Loucy (cell line): ENCODE measurements at regions not wholly inside any gene's neighbourhood (a gene's known extent, or its start where the extent isn't known, plus 50 kb on each side); places are given as distances from the start of the nearest gene placed in this dataset.

Experiments used
- H2AFZ ChIP-seq: fragments of 200-600 bp; sonication (generic); 2 replicates; pipeline ENCODE4 v1.6.0; 2016; ENCODE audit warnings: antibody characterized with exemption, mild to moderate bottlenecking, low read length, moderate library complexity
- H3F3A ChIP-seq: fragments of 200-600 bp; 2 replicates; pipeline ENCODE4 v1.6.0; 2016; ENCODE audit warnings: antibody characterized with exemption, low read depth, mild to moderate bottlenecking
- H3K27me3 ChIP-seq: fragments of 200-600 bp; sonication (generic); 2 replicates; pipeline ENCODE4 v1.6.1; 2014; ENCODE audit warnings: low read length, mild to moderate bottlenecking; ENCODE audit not compliant: insufficient read depth, poor library complexity, severe bottlenecking
- H3K36me3 ChIP-seq: fragments of 200-600 bp; sonication (generic); 2 replicates; pipeline ENCODE4 v1.6.1; 2016; ENCODE audit warnings: low read length; ENCODE audit not compliant: insufficient read depth
- H3K4me1 ChIP-seq: fragments of 200-600 bp; sonication (generic); 2 replicates; pipeline ENCODE4 v1.5.1; 2014; ENCODE audit warnings: low read length, mild to moderate bottlenecking; ENCODE audit not compliant: insufficient read depth, poor library complexity, severe bottlenecking
- H3K4me2 ChIP-seq: fragments of 200-600 bp; sonication (generic); 2 replicates; pipeline ENCODE4 v1.6.0; 2014; ENCODE audit warnings: antibody characterized with exemption, low read length, low read depth, mild to moderate bottlenecking; ENCODE audit not compliant: poor library complexity, severe bottlenecking
- H3K4me3 ChIP-seq: fragments of 200-600 bp; sonication (generic); 2 replicates; pipeline ENCODE4 v1.5.1; 2014; ENCODE audit warnings: low read length, mild to moderate bottlenecking, mixed read lengths; ENCODE audit not compliant: poor library complexity, severe bottlenecking
- H3K79me2 ChIP-seq: fragments of 200-600 bp; sonication (generic); 2 replicates; pipeline ENCODE4 v1.6.1; 2014; ENCODE audit warnings: low read length; ENCODE audit not compliant: insufficient read depth
- H3K9ac ChIP-seq: fragments of 200-600 bp; sonication (generic); 2 replicates; pipeline ENCODE4 v1.6.0; 2014; ENCODE audit warnings: mild to moderate bottlenecking, low read depth, low read length, moderate library complexity; ENCODE audit not compliant: poor library complexity, severe bottlenecking
- H3K9me2 ChIP-seq: fragments of 200-600 bp; sonication (generic); replicated peaks from 2 replicates; pipeline ENCODE4 v1.6.1; 2016; ENCODE audit warnings: low read depth, low read length, mixed read lengths
- H3K9me3 ChIP-seq: fragments of 200-600 bp; sonication (generic); 2 replicates; pipeline ENCODE4 v1.6.1; 2014; ENCODE audit warnings: mild to moderate bottlenecking, antibody characterized with exemption, low read length, low read depth; ENCODE audit not compliant: insufficient read depth
- H4K20me1 ChIP-seq: fragments of 200-600 bp; sonication (generic); 2 replicates; pipeline ENCODE4 v1.6.0; 2014; ENCODE audit warnings: antibody characterized with exemption, low read length, mild to moderate bottlenecking; ENCODE audit not compliant: insufficient read depth, poor library complexity, severe bottlenecking
- CTCF ChIP-seq: fragments of 200-600 bp; sonication (generic); conservative IDR thresholded peaks from 2 replicates; pipeline ENCODE4 v1.5.1; 2014; ENCODE audit warnings: mild to moderate bottlenecking, antibody characterized with exemption, low read length
- EZH2phosphoT487 ChIP-seq: fragments of 200-600 bp; IDR thresholded peaks from 2 replicates; pipeline ENCODE4 v1.6.1; 2018; ENCODE audit warnings: antibody characterized with exemption, mild to moderate bottlenecking, moderate library complexity, borderline replicate concordance

DNA sequence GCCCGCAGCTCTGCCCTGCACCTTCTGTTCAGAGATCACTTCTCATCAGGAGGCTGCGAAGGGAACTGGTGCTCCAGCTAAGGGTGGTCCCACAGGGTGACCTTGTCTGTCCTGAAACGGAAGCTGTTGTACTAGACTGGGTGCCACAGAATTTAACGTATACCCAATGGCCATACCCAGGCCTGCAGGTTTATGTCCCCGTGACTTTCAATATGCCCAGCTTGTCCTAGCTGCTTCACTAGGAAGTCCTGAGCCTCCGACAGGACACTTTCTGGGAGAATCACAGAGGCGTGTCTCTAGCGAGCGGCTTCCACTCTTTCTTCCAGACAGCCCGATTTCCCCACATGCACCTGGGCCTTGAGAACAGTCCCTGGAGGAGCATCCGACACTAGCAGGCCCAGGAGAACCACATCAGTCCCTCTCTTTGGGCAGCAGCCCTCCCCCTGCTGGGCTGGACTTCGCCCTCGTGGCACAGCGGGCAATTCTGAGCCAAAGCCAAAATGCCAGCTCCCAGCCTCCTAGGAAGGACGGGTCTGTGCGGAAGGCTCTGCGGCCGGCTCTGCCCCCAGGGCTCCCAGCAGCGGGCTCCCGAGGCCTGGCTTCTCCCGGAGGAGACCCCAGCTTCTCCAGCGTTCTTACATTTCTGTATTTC, 91.9 kb upstream of the OTOS start:
- no peaks in the 10 kb centered on the region for H3K27me3 ChIP-seq
- H3F3A ChIP-seq, result no peaks in the 10 kb centered on the region
- no peak overlapping the region for H3K9ac ChIP-seq
- H4K20me1 ChIP-seq, result no peaks in the 10 kb centered on the region
- no peaks in the 10 kb centered on the region for H3K36me3 ChIP-seq
- peaks cover 2% of the 10 kb centered on the region; the same call in 1 of the 2 replicates for H3K9me3 ChIP-seq
- no peak for TF ChIP-seq EZH2phosphoT487
- TF ChIP-seq CTCF, result no peak
- H2AFZ ChIP-seq, result no peak overlapping the region
- no peaks in the 10 kb centered on the region for H3K4me1 ChIP-seq
- H3K4me2 ChIP-seq, result no peak overlapping the region
- H3K9me2 ChIP-seq, result no peaks in the 10 kb centered on the region
- no peaks in the 10 kb centered on the region for H3K79me2 ChIP-seq
- H3K4me3 ChIP-seq, result no peak overlapping the region

GRCh38 chr2:240232961-240233884, 92.8 kb upstream of the OTOS start:
- H2AFZ ChIP-seq, result no peak overlapping the region
- H3K9me2 ChIP-seq, result no peaks in the 10 kb centered on the region
- H3K27me3 ChIP-seq, result no peaks in the 10 kb centered on the region
- H3K4me2 ChIP-seq, result no peak overlapping the region
- no peaks in the 10 kb centered on the region for H3K36me3 ChIP-seq
- no peaks in the 10 kb centered on the region for H3K79me2 ChIP-seq
- no peaks in the 10 kb centered on the region for H4K20me1 ChIP-seq
- no peak overlapping the region for H3K4me3 ChIP-seq
- no peak overlapping the region for H3K9ac ChIP-seq
- H3K9me3 ChIP-seq, result 0 out of 2 replicates have a peak, but pooled peaks cover 2% of the 10 kb centered on the region
- TF ChIP-seq EZH2phosphoT487, result no peak
- no peak; the same call in 1 of the 2 replicates for TF ChIP-seq CTCF
- no peaks in the 10 kb centered on the region for H3K4me1 ChIP-seq
- no peaks in the 10 kb centered on the region for H3F3A ChIP-seq

DNA sequence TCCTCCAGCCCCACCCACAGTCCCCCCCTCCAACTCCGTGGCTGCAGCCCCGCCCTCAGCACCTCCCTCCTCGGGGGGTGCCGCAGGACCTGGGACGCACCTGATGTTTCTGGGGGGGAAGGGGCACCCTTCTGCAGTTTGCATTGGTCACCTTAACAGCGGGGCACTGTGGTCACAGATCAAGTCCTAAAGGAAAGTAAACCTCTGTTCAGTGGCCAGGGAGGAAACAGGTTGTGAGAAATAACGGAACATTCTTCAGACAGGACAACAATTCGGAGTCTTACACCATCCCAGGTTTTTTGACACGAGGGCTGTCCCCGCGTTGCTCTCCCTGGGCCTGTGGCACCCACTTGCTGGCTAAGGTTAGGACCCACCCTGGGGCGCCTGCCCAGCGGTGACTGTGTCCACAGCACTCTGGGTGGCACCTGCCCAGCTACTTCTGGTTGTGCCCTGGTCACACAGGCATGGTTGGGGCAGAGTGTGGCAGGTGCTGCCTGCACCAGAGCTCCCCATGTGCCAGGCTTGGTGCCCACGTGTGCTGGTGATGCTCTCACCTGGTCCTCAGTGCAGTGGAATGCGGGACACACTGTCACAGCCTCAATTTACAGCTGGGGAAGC, 93.5 kb upstream of the OTOS start:
- Histone ChIP-seq H3K4me2 (no peak overlapping the region), H3K4me1 (no peaks in the 10 kb centered on the region), H3K9me2 (no peaks in the 10 kb centered on the region), H3K9me3 (0 out of 2 replicates have a peak, but pooled peaks cover under 1% of the 10 kb centered on the region), H2AFZ (no peak overlapping the region), H3K4me3 (no peak overlapping the region), H3K36me3 (no peaks in the 10 kb centered on the region), H3K79me2 (no peaks in the 10 kb centered on the region), H4K20me1 (no peaks in the 10 kb centered on the region), H3F3A (no peaks in the 10 kb centered on the region), H3K9ac (no peak overlapping the region), H3K27me3 (no peaks in the 10 kb centered on the region)
- TF ChIP-seq CTCF (no peak), EZH2phosphoT487 (no peak)
